Astrocyte (in vitro differentiated cells and primary cell): ENCODE measurements at regions not wholly inside any gene's neighbourhood (a gene's known extent, or its start where the extent isn't known, plus 50 kb on each side); places are given as distances from the start of the nearest gene placed in this dataset.

ENCODE experiments used
- DNase-seq: peaks from one replicate; pipeline ENCODE4 v3.0.0-alpha.2; 2010; ENCODE audit warnings: low read depth
- FAIRE-seq: peaks from 2 replicates; lab custom pipeline; 2011; peaks lifted over from hg19 to GRCh38; lab: Jason Lieb, UNC
- H2AFZ ChIP-seq: 2 replicates; pipeline ENCODE4 v1.6.0; 2012; ENCODE audit warnings: low read depth, low read length, inconsistent platforms
- H3K27ac ChIP-seq: 2 replicates; pipeline ENCODE4 v1.5.1; 2011; ENCODE audit warnings: low read depth, low read length, inconsistent platforms
- H3K27me3 ChIP-seq: 2 replicates; pipeline ENCODE4 v1.6.0; 2011; ENCODE audit warnings: low read length, inconsistent platforms; ENCODE audit not compliant: insufficient read depth
- H3K36me3 ChIP-seq: 2 replicates; pipeline ENCODE4 v1.5.1; 2011; ENCODE audit warnings: low read length, inconsistent platforms; ENCODE audit not compliant: insufficient read depth
- H3K4me1 ChIP-seq: 2 replicates; pipeline ENCODE4 v1.5.1; 2011; ENCODE audit warnings: low read length, inconsistent platforms; ENCODE audit not compliant: insufficient read depth
- H3K4me2 ChIP-seq: 2 replicates; pipeline ENCODE4 v1.6.0; 2012; ENCODE audit warnings: low read length, inconsistent platforms
- H3K4me3 ChIP-seq: 2 replicates; pipeline ENCODE4 v1.5.1; 2011; ENCODE audit warnings: low read depth, mild to moderate bottlenecking, low read length, inconsistent platforms; ENCODE audit not compliant: insufficient read depth
- H3K79me2 ChIP-seq: 2 replicates; pipeline ENCODE4 v1.6.0; 2012; ENCODE audit warnings: mild to moderate bottlenecking, low read length, inconsistent platforms; ENCODE audit not compliant: insufficient read depth
- H3K9ac ChIP-seq: 2 replicates; pipeline ENCODE4 v1.6.0; 2012; ENCODE audit warnings: mild to moderate bottlenecking, low read length, inconsistent platforms
- H3K9me3 ChIP-seq: 2 replicates; pipeline ENCODE4 v1.5.1; 2012; ENCODE audit warnings: low read depth, mild to moderate bottlenecking, low read length, inconsistent platforms; ENCODE audit not compliant: insufficient read depth
- H4K20me1 ChIP-seq: 2 replicates; pipeline ENCODE4 v1.6.0; 2012; ENCODE audit warnings: low read length, inconsistent platforms; ENCODE audit not compliant: insufficient read depth
- H3K27ac Mint-ChIP-seq: one replicate; pipeline ENCODE4 v1.8.0; 2021; ENCODE audit warnings: mild to moderate bottlenecking, mixed read lengths; ENCODE audit not compliant: unreplicated experiment
- H3K27me3 Mint-ChIP-seq: one replicate; pipeline ENCODE4 v1.8.0; 2021; ENCODE audit warnings: low read depth, mixed read lengths; ENCODE audit not compliant: unreplicated experiment
- H3K36me3 Mint-ChIP-seq: one replicate; pipeline ENCODE4 v1.8.0; 2021; ENCODE audit warnings: low read depth, mixed read lengths; ENCODE audit not compliant: unreplicated experiment
- H3K4me1 Mint-ChIP-seq: one replicate; pipeline ENCODE4 v1.8.0; 2021; ENCODE audit warnings: low read depth, mixed read lengths; ENCODE audit not compliant: unreplicated experiment
- H3K4me3 Mint-ChIP-seq: one replicate; pipeline ENCODE4 v1.8.0; 2021; ENCODE audit warnings: mild to moderate bottlenecking, moderate library complexity, mixed read lengths; ENCODE audit not compliant: unreplicated experiment
- H3K9me3 Mint-ChIP-seq: one replicate; pipeline ENCODE4 v1.8.0; 2021; ENCODE audit warnings: mild to moderate bottlenecking, mixed read lengths; ENCODE audit not compliant: unreplicated experiment
- EZH2 ChIP-seq: IDR thresholded peaks from 2 replicates; pipeline ENCODE4 v1.6.1; 2012; ENCODE audit warnings: mild to moderate bottlenecking, low read length, inconsistent platforms; ENCODE audit not compliant: insufficient read depth
- TF ChIP-seq, protein P1 (sequence below): IDR thresholded peaks from 2 replicates; pipeline ENCODE4 v1.5.1; 2011; ENCODE audit warnings: low read depth, mild to moderate bottlenecking, inconsistent platforms, low read length, moderate library complexity; ENCODE audit not compliant: insufficient read depth

DNA sequence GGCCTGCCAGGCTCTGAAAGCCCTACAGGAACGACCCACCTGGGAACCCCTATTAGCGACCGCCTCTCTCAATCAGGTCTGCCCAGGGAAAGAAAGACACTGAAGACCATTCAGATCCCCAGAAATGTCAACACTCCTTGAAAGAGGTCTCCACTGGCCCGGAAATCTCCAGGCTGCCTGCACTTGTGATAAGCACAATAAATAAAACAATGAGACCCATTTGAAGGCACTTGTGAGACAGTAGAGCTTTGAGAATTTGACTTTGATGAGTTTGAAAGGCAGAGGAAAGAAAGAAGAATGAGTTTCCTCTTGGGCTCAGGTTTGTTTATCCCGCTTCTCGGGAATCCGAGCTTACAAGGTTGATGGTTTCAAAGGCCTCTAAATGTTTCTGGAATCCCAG lies 416.3 kb downstream of the BUD13 start:
- peaks cover 55% of the 10 kb centered on the region for H3K27me3 Mint-ChIP-seq
- no peaks in the 10 kb centered on the region for H3K4me1 ChIP-seq
- FAIRE-seq (no peak), DNase-seq (no peak)
- no peaks in the 10 kb centered on the region for H3K36me3 ChIP-seq
- no peak for TF ChIP-seq EZH2
- TF ChIP-seq, protein P1, sequence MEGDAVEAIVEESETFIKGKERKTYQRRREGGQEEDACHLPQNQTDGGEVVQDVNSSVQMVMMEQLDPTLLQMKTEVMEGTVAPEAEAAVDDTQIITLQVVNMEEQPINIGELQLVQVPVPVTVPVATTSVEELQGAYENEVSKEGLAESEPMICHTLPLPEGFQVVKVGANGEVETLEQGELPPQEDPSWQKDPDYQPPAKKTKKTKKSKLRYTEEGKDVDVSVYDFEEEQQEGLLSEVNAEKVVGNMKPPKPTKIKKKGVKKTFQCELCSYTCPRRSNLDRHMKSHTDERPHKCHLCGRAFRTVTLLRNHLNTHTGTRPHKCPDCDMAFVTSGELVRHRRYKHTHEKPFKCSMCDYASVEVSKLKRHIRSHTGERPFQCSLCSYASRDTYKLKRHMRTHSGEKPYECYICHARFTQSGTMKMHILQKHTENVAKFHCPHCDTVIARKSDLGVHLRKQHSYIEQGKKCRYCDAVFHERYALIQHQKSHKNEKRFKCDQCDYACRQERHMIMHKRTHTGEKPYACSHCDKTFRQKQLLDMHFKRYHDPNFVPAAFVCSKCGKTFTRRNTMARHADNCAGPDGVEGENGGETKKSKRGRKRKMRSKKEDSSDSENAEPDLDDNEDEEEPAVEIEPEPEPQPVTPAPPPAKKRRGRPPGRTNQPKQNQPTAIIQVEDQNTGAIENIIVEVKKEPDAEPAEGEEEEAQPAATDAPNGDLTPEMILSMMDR, result no peak
- H3K9ac ChIP-seq, result no peak overlapping the region
- no peaks in the 10 kb centered on the region for H3K36me3 Mint-ChIP-seq
- H3K4me3 ChIP-seq, result no peak overlapping the region
- H3K9me3 ChIP-seq, result no peaks in the 10 kb centered on the region
- no peak overlapping the region for H2AFZ ChIP-seq
- H3K27ac Mint-ChIP-seq, result no peak overlapping the region
- peaks cover 6% of the 10 kb centered on the region for H3K9me3 Mint-ChIP-seq
- no peak overlapping the region for H3K4me2 ChIP-seq
- H3K27ac ChIP-seq, result no peak overlapping the region
- no peaks in the 10 kb centered on the region for H3K27me3 ChIP-seq
- peaks cover 1% of the 10 kb centered on the region for H3K4me1 Mint-ChIP-seq
- no peak overlapping the region for H3K4me3 Mint-ChIP-seq
- H3K79me2 ChIP-seq, result no peaks in the 10 kb centered on the region
- no peaks in the 10 kb centered on the region for H4K20me1 ChIP-seq

DNA sequence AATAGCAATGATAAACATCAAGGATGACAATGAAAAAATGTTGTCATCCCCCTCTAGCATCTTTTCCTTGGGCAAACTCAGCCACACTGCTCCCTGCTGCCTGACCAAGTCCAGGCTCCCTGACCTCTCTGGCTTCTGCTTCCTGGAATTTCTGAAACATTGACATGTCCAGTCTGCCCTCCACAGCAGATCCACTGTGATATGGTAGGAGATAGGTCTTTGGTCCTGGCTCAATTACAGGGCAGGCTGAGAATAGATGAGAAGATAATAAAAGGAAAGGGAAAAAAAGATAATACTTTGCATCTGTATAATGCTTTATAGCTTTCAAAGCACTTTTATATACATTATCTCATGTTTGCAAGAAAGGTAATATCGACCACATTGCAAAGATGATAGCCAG lies 417.7 kb downstream of the BUD13 start:
- Mint-ChIP-seq H3K4me1 (peaks cover 1% of the 10 kb centered on the region), H3K9me3 (peaks cover 6% of the 10 kb centered on the region), H3K4me3 (no peak overlapping the region), H3K36me3 (no peaks in the 10 kb centered on the region), H3K27me3 (peaks cover 54% of the 10 kb centered on the region), H3K27ac (no peak overlapping the region)
- no peaks in the 10 kb centered on the region for H3K9me3 ChIP-seq
- H3K4me3 ChIP-seq, result no peak overlapping the region
- H3K9ac ChIP-seq, result no peak overlapping the region
- no peak for FAIRE-seq
- no peaks in the 10 kb centered on the region for H3K4me1 ChIP-seq
- H3K4me2 ChIP-seq, result no peak overlapping the region
- H3K27ac ChIP-seq, result no peak overlapping the region
- no peak for DNase-seq
- H4K20me1 ChIP-seq, result no peaks in the 10 kb centered on the region
- no peaks in the 10 kb centered on the region for H3K36me3 ChIP-seq
- H3K79me2 ChIP-seq, result no peaks in the 10 kb centered on the region
- H3K27me3 ChIP-seq, result no peaks in the 10 kb centered on the region
- TF ChIP-seq, protein P1, result no peak
- no peak for TF ChIP-seq EZH2
- H2AFZ ChIP-seq, result no peak overlapping the region

DNA sequence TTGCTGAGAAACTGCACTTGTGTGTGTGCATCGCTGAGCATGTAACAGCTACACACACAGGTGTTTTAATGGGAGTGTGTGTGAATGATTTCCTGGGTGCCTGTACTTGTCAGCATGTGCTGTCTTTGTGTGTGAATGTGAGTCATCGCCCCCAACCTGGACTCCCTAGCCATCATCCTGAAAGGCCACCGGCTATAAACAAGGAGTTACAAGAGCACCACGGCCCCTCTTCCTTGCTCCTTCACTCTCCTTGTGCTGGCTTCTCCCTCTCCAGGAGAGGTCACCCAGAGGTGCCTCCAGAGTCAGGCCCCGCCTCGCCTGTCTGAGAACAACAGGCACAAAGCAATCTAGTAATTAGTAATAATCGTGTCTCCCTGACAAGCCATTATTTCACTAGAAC lies 419.2 kb downstream of the BUD13 start:
- H3K9ac ChIP-seq, result no peak overlapping the region
- H3K27ac ChIP-seq, result no peak overlapping the region
- no peaks in the 10 kb centered on the region for H3K4me1 ChIP-seq
- no peak for FAIRE-seq
- H3K4me2 ChIP-seq, result no peak overlapping the region
- no peaks in the 10 kb centered on the region for H3K27me3 ChIP-seq
- H3K79me2 ChIP-seq, result no peaks in the 10 kb centered on the region
- Mint-ChIP-seq H3K27me3 (peaks cover 47% of the 10 kb centered on the region), H3K4me3 (no peak overlapping the region), H3K27ac (no peak overlapping the region), H3K9me3 (peaks cover 6% of the 10 kb centered on the region), H3K36me3 (no peaks in the 10 kb centered on the region), H3K4me1 (no peaks in the 10 kb centered on the region)
- TF ChIP-seq, protein P1, result no peak
- TF ChIP-seq EZH2, result no peak
- no peaks in the 10 kb centered on the region for H4K20me1 ChIP-seq
- no peak overlapping the region for H2AFZ ChIP-seq
- DNase-seq, result no peak
- H3K36me3 ChIP-seq, result no peaks in the 10 kb centered on the region
- H3K4me3 ChIP-seq, result no peak overlapping the region
- no peaks in the 10 kb centered on the region for H3K9me3 ChIP-seq
